Neural crest cell (in vitro differentiated cells): ENCODE measurements at regions not wholly inside any gene's neighbourhood (a gene's known extent, or its start where the extent isn't known, plus 50 kb on each side); places are given as distances from the start of the nearest gene placed in this dataset.

Experiments used
- DNase-seq: peaks from one replicate; pipeline ENCODE4 v3.0.0; 2021; ENCODE audit warnings: low read depth, mixed read lengths, low spot score
- H3K27ac Mint-ChIP-seq: one replicate; pipeline ENCODE4 v1.8.0; 2021; ENCODE audit warnings: mild to moderate bottlenecking, mixed read lengths; ENCODE audit not compliant: unreplicated experiment
- H3K27me3 Mint-ChIP-seq: 2 replicates; pipeline ENCODE4 v1.8.0; 2021; ENCODE audit warnings: low read depth, mild to moderate bottlenecking, mixed read lengths
- H3K36me3 Mint-ChIP-seq: 2 replicates; pipeline ENCODE4 v1.8.0; 2021; ENCODE audit warnings: low read depth, mild to moderate bottlenecking, mixed read lengths
- H3K4me1 Mint-ChIP-seq: 2 replicates; pipeline ENCODE4 v1.8.0; 2021; ENCODE audit warnings: mixed read lengths
- H3K4me3 Mint-ChIP-seq: one replicate; pipeline ENCODE4 v1.8.0; 2021; ENCODE audit warnings: mild to moderate bottlenecking, mixed read lengths
- H3K9me3 Mint-ChIP-seq: 2 replicates; pipeline ENCODE4 v1.8.0; 2021; ENCODE audit warnings: mixed read lengths
- TF ChIP-seq, protein P1 (sequence below): fragments of 200-600 bp; sonication (generic); conservative IDR thresholded peaks from 2 replicates; pipeline ENCODE4 v1.5.0; 2021; ENCODE audit warnings: antibody characterized with exemption, mild to moderate bottlenecking

DNA sequence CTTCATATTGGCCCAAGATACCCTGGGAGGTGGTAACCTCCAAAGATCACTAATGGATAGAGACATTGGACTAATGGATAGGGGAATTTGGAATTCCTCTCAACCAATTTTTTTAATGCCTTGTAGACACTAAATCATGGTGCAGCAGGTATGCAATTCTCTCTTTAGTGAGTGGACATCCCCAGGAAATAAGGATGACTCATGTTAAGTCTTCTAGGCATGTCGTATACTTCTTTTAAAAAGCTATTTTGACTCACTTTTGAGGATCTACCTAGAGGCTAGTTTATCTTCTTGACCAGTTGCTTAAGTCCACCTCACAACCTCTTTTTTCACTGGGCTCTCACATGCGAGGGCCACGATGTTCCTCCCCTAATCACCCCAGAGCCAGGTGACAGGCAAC lies 211.6 kb upstream of the CDH12 start:
- Mint-ChIP-seq H3K4me3 (no peak overlapping the region), H3K4me1 (no peaks in the 10 kb centered on the region), H3K36me3 (no peaks in the 10 kb centered on the region), H3K9me3 (no peaks in the 10 kb centered on the region), H3K27me3 (no peaks in the 10 kb centered on the region), H3K27ac (no peak overlapping the region)
- TF ChIP-seq, protein P1, sequence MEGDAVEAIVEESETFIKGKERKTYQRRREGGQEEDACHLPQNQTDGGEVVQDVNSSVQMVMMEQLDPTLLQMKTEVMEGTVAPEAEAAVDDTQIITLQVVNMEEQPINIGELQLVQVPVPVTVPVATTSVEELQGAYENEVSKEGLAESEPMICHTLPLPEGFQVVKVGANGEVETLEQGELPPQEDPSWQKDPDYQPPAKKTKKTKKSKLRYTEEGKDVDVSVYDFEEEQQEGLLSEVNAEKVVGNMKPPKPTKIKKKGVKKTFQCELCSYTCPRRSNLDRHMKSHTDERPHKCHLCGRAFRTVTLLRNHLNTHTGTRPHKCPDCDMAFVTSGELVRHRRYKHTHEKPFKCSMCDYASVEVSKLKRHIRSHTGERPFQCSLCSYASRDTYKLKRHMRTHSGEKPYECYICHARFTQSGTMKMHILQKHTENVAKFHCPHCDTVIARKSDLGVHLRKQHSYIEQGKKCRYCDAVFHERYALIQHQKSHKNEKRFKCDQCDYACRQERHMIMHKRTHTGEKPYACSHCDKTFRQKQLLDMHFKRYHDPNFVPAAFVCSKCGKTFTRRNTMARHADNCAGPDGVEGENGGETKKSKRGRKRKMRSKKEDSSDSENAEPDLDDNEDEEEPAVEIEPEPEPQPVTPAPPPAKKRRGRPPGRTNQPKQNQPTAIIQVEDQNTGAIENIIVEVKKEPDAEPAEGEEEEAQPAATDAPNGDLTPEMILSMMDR: no peak
- DNase-seq: no peak

DNA sequence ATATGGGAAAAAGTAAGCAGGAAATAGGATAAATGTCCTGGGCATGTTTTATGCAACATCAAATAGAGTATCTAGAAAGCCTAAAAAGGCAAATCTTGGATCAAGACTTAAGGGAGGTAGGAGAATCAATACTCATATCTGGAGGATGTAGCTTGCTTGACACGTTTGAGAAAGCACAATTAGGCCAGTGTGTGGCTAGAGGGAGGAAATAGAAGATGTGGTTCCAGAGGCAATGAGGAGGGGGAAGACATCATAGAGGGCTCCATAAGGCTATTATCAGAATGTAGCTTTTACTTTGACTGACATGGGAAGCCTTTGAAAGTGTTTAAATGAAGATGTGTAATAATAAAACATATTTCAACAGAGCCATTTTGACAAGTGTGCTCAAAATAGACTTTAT lies 200.7 kb upstream of the CDH12 start:
- Mint-ChIP-seq H3K4me3 (no peak overlapping the region), H3K9me3 (no peaks in the 10 kb centered on the region), H3K27me3 (no peaks in the 10 kb centered on the region), H3K27ac (no peak overlapping the region), H3K4me1 (no peaks in the 10 kb centered on the region), H3K36me3 (no peaks in the 10 kb centered on the region)
- DNase-seq: no peak
- TF ChIP-seq, protein P1: no peak

DNA sequence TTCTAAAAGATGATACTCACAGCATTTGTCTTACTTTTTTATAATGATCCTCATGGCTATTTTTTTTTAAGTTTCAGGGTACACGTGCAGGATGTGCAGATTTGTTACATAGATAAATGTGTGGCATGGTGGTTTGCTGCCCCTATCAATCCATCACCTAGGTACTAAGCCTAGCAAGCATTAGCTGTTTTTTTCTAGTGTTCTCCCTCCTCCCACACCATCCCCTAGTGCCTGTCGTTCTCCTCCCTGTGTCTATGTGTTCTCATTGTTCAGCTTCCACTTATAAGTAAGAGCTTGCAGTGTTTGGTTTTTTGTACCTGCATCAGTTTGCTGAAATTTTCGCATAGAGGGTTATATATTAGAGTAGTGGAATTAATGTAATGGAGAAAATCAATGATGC lies 189.1 kb upstream of the CDH12 start:
- DNase-seq: no peak
- Mint-ChIP-seq H3K4me3 (no peak overlapping the region), H3K9me3 (no peaks in the 10 kb centered on the region), H3K27ac (no peak overlapping the region), H3K4me1 (no peaks in the 10 kb centered on the region), H3K36me3 (no peaks in the 10 kb centered on the region), H3K27me3 (peaks cover 6% of the 10 kb centered on the region)
- TF ChIP-seq, protein P1: no peak

DNA sequence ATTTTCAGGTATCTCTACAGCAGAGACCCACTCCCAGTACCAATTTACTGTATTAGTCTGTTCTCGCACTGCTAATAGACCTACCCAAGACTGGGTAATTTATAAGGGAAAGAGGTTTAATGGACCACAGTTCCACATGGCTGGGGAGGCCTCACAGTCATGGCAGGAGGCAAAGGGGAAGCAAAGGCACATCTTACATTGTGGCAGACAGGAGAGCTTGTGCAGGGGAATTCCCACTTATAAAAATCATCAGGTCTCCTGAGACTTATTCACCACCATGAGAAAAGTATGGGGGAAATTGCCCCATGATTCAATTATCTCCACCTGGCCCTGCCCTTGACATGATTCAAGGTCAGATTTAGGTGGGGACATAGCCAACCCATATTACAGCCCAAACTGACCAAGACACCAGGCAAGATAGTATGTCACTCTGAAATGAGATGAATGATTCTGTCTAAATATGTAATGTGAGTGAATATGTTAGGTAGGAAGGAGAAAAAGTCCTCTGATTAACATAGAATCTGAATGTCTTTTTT lies 182.5 kb upstream of the CDH12 start:
- H3K27me3 Mint-ChIP-seq: peaks cover 2% of the 10 kb centered on the region
- H3K4me1 Mint-ChIP-seq: no peaks in the 10 kb centered on the region
- H3K36me3 Mint-ChIP-seq: no peaks in the 10 kb centered on the region
- no peaks in the 10 kb centered on the region for H3K9me3 Mint-ChIP-seq
- no peak overlapping the region for H3K27ac Mint-ChIP-seq
- H3K4me3 Mint-ChIP-seq: no peak overlapping the region
- no peak for DNase-seq
- TF ChIP-seq, protein P1: no peak

DNA sequence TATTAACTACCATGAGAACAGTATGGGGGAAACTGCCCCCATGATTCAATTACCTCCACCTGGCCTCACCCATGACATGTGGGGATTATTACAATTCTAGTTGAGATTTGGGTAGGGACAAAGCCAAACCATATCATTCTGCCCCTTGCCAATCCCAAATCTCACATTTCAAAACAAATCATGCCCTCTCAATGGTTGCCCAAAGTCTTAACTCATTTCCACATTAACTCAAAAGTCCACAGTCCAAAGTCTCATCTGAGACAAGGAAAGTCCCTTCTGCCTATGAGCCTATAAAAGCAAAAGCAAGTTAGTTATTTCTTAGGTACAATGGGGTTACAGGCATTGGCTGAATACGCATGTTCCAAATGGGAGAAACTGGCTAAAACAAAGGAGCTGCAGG lies 180.7 kb upstream of the CDH12 start:
- Mint-ChIP-seq H3K36me3 (no peaks in the 10 kb centered on the region), H3K9me3 (no peaks in the 10 kb centered on the region)

More for the DNA sequence above, 180.7 kb upstream of the CDH12 start:
- Mint-ChIP-seq H3K27ac (no peak overlapping the region), H3K27me3 (no peaks in the 10 kb centered on the region), H3K4me1 (no peaks in the 10 kb centered on the region), H3K4me3 (no peak overlapping the region)
- DNase-seq: no peak
- TF ChIP-seq, protein P1: no peak
